ENCODE measurements at regions not wholly inside any gene's neighbourhood (a gene's known extent, or its start where the extent isn't known, plus 50 kb on each side); places are given as distances from the start of the nearest gene placed in this dataset.
"Not testable (repeated sequence)": the region's sequence is repeated elsewhere in the genome, so short reads cannot be mapped to it uniquely, and the experiment has no call there.

DNA sequence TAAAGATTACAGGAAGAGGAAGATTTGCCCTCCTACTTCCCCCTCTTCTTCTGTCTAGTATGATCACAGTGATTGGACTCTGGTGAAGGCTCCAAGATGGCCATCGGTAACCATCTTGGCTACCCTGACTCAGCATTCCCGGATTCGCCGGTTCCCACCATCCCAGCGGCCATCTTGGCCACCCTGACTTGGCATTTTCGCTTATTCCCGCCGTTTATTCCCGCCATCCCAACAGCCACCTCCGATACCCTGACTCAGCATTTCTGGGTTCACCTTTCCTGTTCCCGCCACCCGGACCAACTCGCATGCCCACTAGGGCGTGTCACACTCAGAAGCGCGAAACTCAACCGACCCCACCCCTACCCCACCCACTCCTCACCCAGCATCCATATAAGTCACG is 95.4 kb upstream of the GRIN2A start:
- H3K4me3 ChIP-seq (ENCODE audit: low read depth, low read length) = no peak overlapping the region
- TF ChIP-seq, protein P1, sequence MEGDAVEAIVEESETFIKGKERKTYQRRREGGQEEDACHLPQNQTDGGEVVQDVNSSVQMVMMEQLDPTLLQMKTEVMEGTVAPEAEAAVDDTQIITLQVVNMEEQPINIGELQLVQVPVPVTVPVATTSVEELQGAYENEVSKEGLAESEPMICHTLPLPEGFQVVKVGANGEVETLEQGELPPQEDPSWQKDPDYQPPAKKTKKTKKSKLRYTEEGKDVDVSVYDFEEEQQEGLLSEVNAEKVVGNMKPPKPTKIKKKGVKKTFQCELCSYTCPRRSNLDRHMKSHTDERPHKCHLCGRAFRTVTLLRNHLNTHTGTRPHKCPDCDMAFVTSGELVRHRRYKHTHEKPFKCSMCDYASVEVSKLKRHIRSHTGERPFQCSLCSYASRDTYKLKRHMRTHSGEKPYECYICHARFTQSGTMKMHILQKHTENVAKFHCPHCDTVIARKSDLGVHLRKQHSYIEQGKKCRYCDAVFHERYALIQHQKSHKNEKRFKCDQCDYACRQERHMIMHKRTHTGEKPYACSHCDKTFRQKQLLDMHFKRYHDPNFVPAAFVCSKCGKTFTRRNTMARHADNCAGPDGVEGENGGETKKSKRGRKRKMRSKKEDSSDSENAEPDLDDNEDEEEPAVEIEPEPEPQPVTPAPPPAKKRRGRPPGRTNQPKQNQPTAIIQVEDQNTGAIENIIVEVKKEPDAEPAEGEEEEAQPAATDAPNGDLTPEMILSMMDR (IDR thresholded peaks at IDR 0.05; ENCODE audit: insufficient read depth, low read length, poor library complexity, severe bottlenecking) = no peak
- no peaks in the 10 kb centered on the region for H3K27me3 ChIP-seq (ENCODE audit: control insufficient read depth, insufficient read depth, low read length)
- no peaks in the 10 kb centered on the region for H3K36me3 ChIP-seq (ENCODE audit: control insufficient read depth, insufficient read depth, low read length)
- DNase-seq (ENCODE audit: low read depth) = no peak

GRCh38 chr16:10280262-10281170 is 98.3 kb upstream of the GRIN2A start:
- no peaks in the 10 kb centered on the region for H3K36me3 ChIP-seq (ENCODE audit: control insufficient read depth, insufficient read depth, low read length)
- no peak for DNase-seq (ENCODE audit: low read depth)
- TF ChIP-seq, protein P1 (IDR thresholded peaks at IDR 0.05; ENCODE audit: insufficient read depth, low read length, poor library complexity, severe bottlenecking) = no peak
- H3K4me3 ChIP-seq (ENCODE audit: low read depth, low read length) = no peak overlapping the region
- H3K27me3 ChIP-seq (ENCODE audit: control insufficient read depth, insufficient read depth, low read length) = no peaks in the 10 kb centered on the region

GRCh38 chr16:10282367-10282766 is 100.1 kb upstream of the GRIN2A start:
- DNase-seq (ENCODE audit: low read depth) = no peak
- Histone ChIP-seq H3K4me3 (ENCODE audit: low read depth, low read length) (no peak overlapping the region), H3K27me3 (ENCODE audit: control insufficient read depth, insufficient read depth, low read length) (no peaks in the 10 kb centered on the region), H3K36me3 (ENCODE audit: control insufficient read depth, insufficient read depth, low read length) (no peaks in the 10 kb centered on the region)
- TF ChIP-seq, protein P1 (IDR thresholded peaks at IDR 0.05; ENCODE audit: insufficient read depth, low read length, poor library complexity, severe bottlenecking) = no peak

DNA sequence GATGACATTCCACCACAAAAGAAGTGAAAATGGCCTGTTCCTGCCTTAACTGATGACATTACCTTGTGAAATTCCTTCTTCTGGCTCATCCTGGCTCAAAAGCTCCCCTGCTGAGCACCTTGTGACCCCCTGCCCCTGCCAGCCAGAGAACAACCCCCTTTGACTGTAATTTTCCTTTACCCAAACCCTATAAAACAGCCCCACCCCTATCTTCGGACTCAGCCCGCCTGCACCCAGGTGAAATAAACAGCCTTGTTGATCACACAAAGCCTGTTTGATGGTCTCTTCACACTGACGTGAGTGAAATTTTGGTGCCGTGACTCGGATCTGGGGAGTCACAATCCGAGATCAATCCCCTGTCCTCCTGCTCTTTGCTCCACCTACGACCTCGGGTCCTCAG is 101.0 kb upstream of the GRIN2A start:
- H3K36me3 ChIP-seq (ENCODE audit: control insufficient read depth, insufficient read depth, low read length); H3K27me3 ChIP-seq (ENCODE audit: control insufficient read depth, insufficient read depth, low read length); DNase-seq (ENCODE audit: low read depth); H3K4me3 ChIP-seq (ENCODE audit: low read depth, low read length): not testable (repeated sequence)

DNA sequence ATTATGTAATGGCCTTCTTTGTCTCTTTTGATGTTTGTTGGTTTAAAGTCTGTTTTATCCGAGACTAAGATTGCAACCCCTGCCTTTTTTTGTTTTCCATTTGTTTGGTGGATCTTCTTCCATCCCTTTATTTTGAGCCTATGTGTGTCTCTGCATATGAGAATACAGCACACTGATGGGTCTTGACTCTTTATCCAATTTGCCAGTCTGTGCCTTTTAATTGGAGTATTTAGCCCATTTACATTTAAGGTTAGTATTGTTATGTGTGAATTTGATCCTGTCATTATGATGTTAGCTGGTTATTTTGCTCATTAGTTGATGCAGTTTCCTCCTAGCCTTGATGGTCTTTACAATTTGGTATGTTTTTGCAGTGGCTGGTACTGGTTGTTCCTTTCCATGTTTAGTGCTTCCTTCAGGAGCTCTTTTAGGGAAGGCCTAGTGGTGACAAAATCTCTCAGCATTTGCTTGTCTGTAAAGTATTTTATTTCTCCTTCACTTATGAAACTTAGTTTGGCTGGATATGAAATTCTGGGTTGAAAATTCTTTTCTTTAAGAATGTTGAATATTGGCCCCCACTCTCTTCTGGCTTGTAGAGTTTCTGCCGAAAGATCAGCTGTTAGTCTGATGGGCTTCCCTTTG is 95.3 kb upstream of the ATF7IP2 start:
- not testable (repeated sequence) for H3K36me3 ChIP-seq (ENCODE audit: control insufficient read depth, insufficient read depth, low read length); H3K4me3 ChIP-seq (ENCODE audit: low read depth, low read length); DNase-seq (ENCODE audit: low read depth); H3K27me3 ChIP-seq (ENCODE audit: control insufficient read depth, insufficient read depth, low read length)

- not testable (repeated sequence) for H3K4me3 ChIP-seq (ENCODE audit: low read depth, low read length); DNase-seq (ENCODE audit: low read depth); H3K36me3 ChIP-seq (ENCODE audit: control insufficient read depth, insufficient read depth, low read length); H3K27me3 ChIP-seq (ENCODE audit: control insufficient read depth, insufficient read depth, low read length)
Observed at GRCh38 chr16:10292197-10292596, 93.7 kb upstream of the ATF7IP2 start.

GRCh38 chr16:10292976-10293375 is 92.9 kb upstream of the ATF7IP2 start:
- not testable (repeated sequence) for DNase-seq (ENCODE audit: low read depth)

DNA sequence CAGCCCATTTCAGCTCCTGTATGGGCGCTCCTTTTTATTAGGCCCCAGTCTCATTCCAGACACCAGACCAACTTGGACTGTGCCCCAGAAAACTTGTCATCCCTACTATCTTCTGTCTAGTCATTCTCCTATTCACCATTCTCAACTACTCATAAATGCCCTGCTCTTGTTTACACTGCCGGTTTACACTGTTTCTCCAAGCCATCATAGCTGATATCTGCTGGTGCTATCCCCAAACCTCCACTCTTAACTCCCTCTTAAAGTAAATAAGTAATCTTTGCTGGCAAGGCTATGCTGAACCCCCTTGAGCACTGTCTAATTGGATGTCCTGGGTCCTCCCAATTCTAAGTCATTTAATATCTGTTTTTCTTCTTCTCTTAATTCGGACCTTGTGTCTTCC is 91.7 kb upstream of the ATF7IP2 start:
- H3K4me3 ChIP-seq (ENCODE audit: low read depth, low read length); H3K27me3 ChIP-seq (ENCODE audit: control insufficient read depth, insufficient read depth, low read length); DNase-seq (ENCODE audit: low read depth); H3K36me3 ChIP-seq (ENCODE audit: control insufficient read depth, insufficient read depth, low read length): not testable (repeated sequence)

More at GRCh38 chr16:10292976-10293375, 92.9 kb upstream of the ATF7IP2 start:
- not testable (repeated sequence) for H3K27me3 ChIP-seq (ENCODE audit: control insufficient read depth, insufficient read depth, low read length); H3K36me3 ChIP-seq (ENCODE audit: control insufficient read depth, insufficient read depth, low read length); H3K4me3 ChIP-seq (ENCODE audit: low read depth, low read length)
